Subcutaneous abdominal adipose tissue (tissue), 5 donors: ENCODE measurements at regions not wholly inside any gene's neighbourhood (a gene's known extent, or its start where the extent isn't known, plus 50 kb on each side); places are given as distances from the start of the nearest gene placed in this dataset.

Source experiments
- H3K27ac ChIP-seq: one replicate; pipeline ENCODE4 v1.7.0; 2013; ENCODE audit warnings: low read depth, mild to moderate bottlenecking, inconsistent platforms, low read length, moderate library complexity
- H3K27me3 ChIP-seq, 5 donors: one replicate each; pipeline ENCODE4 v1.7.0; 2013; ENCODE audit warnings: low read length in 5 of 5, inconsistent platforms in 1 of 5; ENCODE audit not compliant: control insufficient read depth in 5 of 5, insufficient read depth in 4 of 5
- H3K36me3 ChIP-seq, 5 donors: one replicate each; pipeline ENCODE4 v1.7.0; 2013; ENCODE audit warnings: low read length in 5 of 5; ENCODE audit not compliant: control insufficient read depth in 5 of 5, insufficient read depth in 5 of 5
- H3K4me1 ChIP-seq, 5 donors: one replicate each; pipeline ENCODE4 v1.7.0; 2013; ENCODE audit warnings: low read length in 5 of 5, mild to moderate bottlenecking in 3 of 5, moderate library complexity in 1 of 5; ENCODE audit not compliant: control insufficient read depth in 5 of 5, insufficient read depth in 5 of 5
- H3K4me3 ChIP-seq, 5 donors: one replicate each; pipeline ENCODE4 v1.7.0; 2013; ENCODE audit warnings: low read length in 5 of 5, low read depth in 1 of 5
- H3K9ac ChIP-seq, 5 donors: one replicate each; pipeline ENCODE4 v1.7.0; 2013; ENCODE audit warnings: low read length in 5 of 5, mild to moderate bottlenecking in 4 of 5, moderate library complexity in 3 of 5
- H3K9me3 ChIP-seq, 5 donors: one replicate each; pipeline ENCODE4 v1.7.0; 2013; ENCODE audit warnings: low read length in 5 of 5; ENCODE audit not compliant: control insufficient read depth in 5 of 5
- donor health status: healthy.
- donor health status: healthy.
- donor health status: healthy.
- donor health status: healthy.
- donor health status: healthy.

DNA sequence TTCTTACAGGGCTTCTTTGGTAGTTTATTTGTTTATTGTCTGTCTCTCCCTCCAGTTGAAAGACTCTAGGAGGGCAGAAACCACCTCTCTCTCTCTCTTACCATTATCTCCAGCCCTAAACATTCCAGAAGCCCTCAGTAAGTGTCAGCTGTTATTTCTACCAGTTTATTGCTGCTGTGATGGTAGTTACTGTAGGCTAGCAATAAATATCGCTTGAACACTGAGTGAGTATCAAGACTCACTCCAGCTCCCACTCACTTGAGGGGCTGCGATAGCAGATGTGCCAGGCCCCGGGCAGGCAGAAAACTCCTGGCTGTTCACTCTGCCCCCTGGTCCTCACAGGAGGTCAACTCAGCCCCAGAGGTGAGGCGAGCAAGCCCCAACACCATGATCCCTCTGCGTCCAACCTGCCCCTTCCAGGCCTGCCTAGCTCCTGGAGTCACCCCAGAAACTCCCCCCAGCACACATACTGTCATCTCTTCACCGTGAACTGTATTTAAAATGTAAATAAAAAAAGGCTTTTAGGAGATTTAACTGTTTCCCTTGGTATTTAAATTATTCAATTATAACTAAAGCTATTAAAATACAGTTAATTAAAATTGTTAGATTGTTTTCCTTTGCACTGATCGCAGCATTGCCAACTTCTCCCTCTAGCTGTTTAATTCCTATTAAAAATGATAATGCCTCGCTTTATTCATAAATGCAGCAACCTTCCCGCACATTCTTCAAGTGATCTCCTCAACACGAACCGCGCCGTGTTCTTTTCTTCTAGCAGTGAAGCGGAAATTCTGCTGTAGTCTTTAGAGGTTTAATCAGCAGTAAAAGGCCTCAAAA, 321.1 kb upstream of the ZMIZ1 start:
- H3K27ac ChIP-seq, result no peak overlapping the region
- no peaks in the 10 kb centered on the region for H3K9me3 ChIP-seq
- peaks cover 0 to 3% (median 0%) of the 10 kb centered on the region in 5 donors for H3K27me3 ChIP-seq
- H3K9ac ChIP-seq, result no peak overlapping the region
- H3K4me1 ChIP-seq, result peaks cover 17 to 37% (median 32%) of the 10 kb centered on the region in 5 donors
- H3K36me3 ChIP-seq, result no peaks in the 10 kb centered on the region
- H3K4me3 ChIP-seq, result no peak overlapping the region

DNA sequence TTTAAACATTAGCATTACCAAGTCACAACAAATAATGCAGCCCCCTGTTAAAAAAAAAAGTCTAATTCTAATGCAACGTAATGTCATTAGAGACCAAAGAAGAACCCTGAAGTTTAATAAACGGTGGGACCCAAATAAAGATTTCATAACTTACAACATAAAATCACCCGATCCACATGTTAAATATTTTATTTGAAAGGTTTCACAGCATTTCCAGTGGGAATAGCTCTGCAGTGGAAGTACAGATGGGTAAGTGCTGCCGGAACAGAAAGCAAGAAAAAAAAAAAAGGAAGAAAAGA, 320.6 kb upstream of the ZMIZ1 start:
- H3K36me3 ChIP-seq, result no peaks in the 10 kb centered on the region
- H3K9ac ChIP-seq, result no peak overlapping the region
- no peak overlapping the region for H3K27ac ChIP-seq
- H3K4me1 ChIP-seq, result peaks cover 17 to 31% (median 27%) of the 10 kb centered on the region in 5 donors
- peaks cover 0 to 3% (median 0%) of the 10 kb centered on the region in 5 donors for H3K27me3 ChIP-seq
- no peaks in the 10 kb centered on the region for H3K9me3 ChIP-seq
- no peak overlapping the region for H3K4me3 ChIP-seq

DNA sequence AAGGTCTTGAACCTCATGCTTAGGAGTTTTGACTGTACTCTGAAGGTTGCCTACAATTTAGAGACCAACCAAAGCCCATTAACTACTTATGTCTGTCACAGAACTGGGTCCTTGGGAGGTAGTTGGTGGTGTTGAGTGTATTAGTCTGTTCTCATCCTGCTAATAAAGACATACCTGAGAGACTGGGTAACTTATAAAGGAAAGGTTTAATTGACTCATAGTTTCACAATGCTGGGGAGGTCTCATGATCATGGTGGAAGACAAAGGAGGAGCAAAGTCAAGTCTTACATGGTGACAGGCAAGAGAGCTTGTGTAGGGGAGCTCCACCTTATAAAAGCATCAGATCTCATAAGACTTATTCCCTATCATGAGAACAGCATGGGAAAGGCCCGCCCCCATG, 319.6 kb upstream of the ZMIZ1 start:
- Histone ChIP-seq H3K36me3 (no peaks in the 10 kb centered on the region), H3K4me3 (no peak overlapping the region), H3K9ac (no peak overlapping the region), H3K27ac (no peak overlapping the region), H3K9me3 (no peaks in the 10 kb centered on the region), H3K27me3 (peaks cover 0 to 11% (median 4%) of the 10 kb centered on the region in 5 donors), H3K4me1 (peaks cover 12 to 22% (median 19%) of the 10 kb centered on the region in 5 donors)

DNA sequence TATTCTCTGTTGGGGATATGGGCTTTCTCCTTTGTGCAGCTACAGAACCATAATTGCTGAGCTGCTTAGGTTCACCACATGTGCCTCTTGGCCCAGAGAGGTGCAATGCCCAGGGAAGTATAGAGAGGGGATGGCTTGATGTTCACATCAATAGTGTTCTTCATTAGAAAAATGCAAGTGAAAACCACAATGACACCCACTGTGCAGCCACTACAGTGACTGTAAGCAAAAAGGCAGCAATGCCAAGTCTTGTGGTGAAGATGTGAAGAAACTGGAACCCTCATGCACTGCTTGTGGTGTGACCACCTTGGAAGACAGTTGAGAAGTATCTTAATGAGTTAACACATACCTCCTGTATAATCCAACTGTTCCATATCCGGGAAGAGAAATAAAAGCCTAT, 318.9 kb upstream of the ZMIZ1 start:
- H3K4me1 ChIP-seq, result peaks cover 5 to 15% (median 12%) of the 10 kb centered on the region in 5 donors
- H3K9me3 ChIP-seq, result no peaks in the 10 kb centered on the region
- H3K27me3 ChIP-seq, result peaks cover 0 to 13% (median 4%) of the 10 kb centered on the region in 5 donors
- no peak overlapping the region for H3K9ac ChIP-seq
- H3K36me3 ChIP-seq, result no peaks in the 10 kb centered on the region
- no peak overlapping the region for H3K27ac ChIP-seq
- no peak overlapping the region for H3K4me3 ChIP-seq

DNA sequence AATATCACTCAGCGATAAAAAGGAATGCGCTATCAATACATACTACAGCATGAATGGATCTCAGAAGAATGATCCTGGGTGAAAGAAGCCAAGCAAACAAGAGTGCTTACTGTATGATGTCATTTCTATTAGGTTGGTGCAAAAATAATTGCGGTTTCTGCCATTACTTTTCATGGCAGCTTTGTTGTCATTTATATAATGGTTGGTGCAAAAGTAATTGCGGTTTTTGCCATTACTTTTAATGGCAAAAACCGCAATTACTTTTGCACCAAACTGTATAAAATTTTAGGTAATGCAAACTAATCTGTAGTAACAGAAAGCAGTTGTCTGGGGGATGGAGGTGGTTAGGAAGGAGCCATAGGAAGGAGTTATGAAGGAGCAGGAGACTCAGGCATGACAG, 318.3 kb upstream of the ZMIZ1 start:
- Histone ChIP-seq H3K9me3 (no peaks in the 10 kb centered on the region), H3K27ac (no peak overlapping the region), H3K27me3 (peaks cover 0 to 13% (median 4%) of the 10 kb centered on the region in 5 donors), H3K9ac (no peak overlapping the region), H3K4me3 (no peak overlapping the region), H3K36me3 (no peaks in the 10 kb centered on the region), H3K4me1 (peaks cover under 1 to 9% (median 7%) of the 10 kb centered on the region in 5 donors)

DNA sequence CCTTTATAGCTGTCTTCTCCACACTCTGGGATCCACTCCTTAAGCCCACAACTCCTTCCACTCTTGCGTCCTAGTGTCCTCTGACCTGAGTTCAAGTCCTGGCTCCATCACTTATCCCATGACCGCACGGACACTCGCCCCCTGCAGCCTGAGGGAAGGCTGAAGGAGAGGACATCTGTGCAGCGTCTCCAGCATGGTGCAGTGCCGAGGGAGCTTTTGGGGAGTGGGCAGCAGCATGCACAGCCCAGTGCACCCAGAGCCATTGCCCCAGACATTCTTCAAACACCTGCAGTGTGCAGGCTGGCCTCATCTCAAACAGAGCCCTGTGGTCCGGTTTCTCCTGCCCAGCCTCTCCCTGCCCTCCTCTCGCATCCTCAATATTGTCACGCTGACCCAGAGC, 317.1 kb upstream of the ZMIZ1 start:
- Histone ChIP-seq H3K9ac (no peak overlapping the region), H3K4me3 (no peak overlapping the region), H3K4me1 (peaks cover 0 to 10% (median 4%) of the 10 kb centered on the region in 5 donors), H3K36me3 (no peaks in the 10 kb centered on the region), H3K27me3 (peaks cover 0 to 13% (median 4%) of the 10 kb centered on the region in 5 donors), H3K9me3 (no peaks in the 10 kb centered on the region), H3K27ac (no peak overlapping the region)

DNA sequence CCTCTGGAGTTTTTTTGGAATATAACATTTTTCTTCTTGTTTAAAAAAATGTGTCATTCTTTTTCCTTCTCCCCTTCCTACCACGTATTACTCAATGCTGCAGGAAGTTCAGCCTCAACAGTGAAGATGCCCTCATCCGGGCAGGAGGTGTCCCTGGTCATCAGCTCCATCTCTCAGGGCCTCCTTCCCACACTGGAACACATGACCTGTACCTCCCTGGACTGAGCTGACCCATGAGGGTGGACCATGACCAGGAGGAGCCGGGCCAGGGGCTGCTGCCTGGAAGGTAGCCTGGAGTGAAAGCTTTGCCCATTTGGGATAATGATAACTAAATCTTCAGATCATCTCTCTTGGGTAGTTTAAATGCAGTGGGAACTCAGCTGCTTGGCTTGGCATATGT, 316.5 kb upstream of the ZMIZ1 start:
- H3K36me3 ChIP-seq, result no peaks in the 10 kb centered on the region
- H3K27ac ChIP-seq, result no peak overlapping the region
- peaks cover 0 to 13% (median 4%) of the 10 kb centered on the region in 5 donors for H3K27me3 ChIP-seq
- no peak overlapping the region for H3K4me3 ChIP-seq
- H3K9ac ChIP-seq, result no peak overlapping the region
- peaks cover 0 to 15% (median 10%) of the 10 kb centered on the region in 5 donors for H3K4me1 ChIP-seq
- no peaks in the 10 kb centered on the region for H3K9me3 ChIP-seq

DNA sequence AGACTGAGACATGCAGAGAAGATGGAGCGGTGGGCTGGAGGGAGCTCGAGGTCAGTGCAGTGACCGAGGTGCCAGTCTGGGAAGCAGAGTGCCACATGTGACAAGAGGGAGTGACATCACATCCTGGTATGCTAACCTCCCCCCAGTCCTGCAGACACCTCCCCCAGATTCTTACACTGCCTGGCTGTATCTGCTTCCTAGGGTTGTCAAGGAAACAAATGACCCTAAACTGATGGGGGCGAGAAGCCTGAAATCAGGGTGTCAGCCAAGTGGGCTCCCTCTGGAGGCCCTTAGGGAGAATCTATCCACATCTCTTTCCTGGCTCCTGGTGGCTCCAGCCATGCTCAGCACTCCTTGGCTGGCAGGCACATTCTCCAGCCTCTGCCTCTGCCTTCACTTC, 316.1 kb upstream of the ZMIZ1 start:
- no peak overlapping the region for H3K9ac ChIP-seq
- peaks cover 0 to 13% (median 4%) of the 10 kb centered on the region in 5 donors for H3K27me3 ChIP-seq
- no peak overlapping the region for H3K4me3 ChIP-seq
- H3K4me1 ChIP-seq, result peaks cover 0 to 20% (median 14%) of the 10 kb centered on the region in 5 donors
- H3K36me3 ChIP-seq, result no peaks in the 10 kb centered on the region
- H3K27ac ChIP-seq, result no peak overlapping the region
- no peaks in the 10 kb centered on the region for H3K9me3 ChIP-seq

DNA sequence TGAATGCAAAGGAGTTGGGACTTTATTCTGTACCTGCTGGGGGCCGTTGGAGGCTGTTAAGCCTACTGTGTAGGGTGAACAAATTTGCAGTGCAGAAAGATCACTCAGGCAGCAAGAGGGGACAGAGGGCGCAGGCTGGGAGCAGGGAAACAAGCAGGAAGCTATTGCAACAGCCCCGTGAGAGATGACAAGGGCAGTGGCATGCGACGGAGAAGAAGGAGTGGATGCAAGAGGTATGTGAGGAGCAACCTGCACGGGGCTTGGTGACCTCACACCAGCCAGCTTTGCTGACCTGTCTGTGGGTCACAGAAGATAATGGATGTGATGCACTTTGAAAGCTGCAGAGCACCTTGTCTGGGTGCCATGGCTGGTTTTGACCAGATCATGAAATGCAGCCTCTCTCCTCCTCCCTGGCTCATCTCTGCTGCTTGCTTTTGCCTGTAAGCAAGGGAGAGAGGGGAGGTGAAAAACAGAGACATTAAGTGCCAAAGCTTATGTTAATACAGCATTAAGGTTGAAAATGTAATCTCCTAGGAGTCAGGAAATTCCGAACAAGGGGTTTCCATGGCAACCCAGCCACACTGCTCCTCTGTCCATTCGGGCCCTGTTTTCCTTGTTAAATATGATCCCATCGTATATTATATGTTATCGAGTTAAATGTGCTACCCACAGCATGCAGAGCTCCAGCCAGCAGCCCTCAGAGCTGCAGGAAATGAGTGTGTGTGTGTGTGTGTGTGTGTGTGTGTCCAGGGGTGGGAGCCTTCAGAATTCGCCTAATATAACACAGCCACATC, 314.3 kb upstream of the ZMIZ1 start:
- Histone ChIP-seq H3K27ac (no peak overlapping the region), H3K36me3 (no peaks in the 10 kb centered on the region), H3K4me3 (no peak overlapping the region), H3K4me1 (peaks cover 0 to 24% (median 17%) of the 10 kb centered on the region in 5 donors), H3K9ac (no peak overlapping the region), H3K27me3 (peaks cover 0 to 13% (median 4%) of the 10 kb centered on the region in 5 donors), H3K9me3 (no peaks in the 10 kb centered on the region)

DNA sequence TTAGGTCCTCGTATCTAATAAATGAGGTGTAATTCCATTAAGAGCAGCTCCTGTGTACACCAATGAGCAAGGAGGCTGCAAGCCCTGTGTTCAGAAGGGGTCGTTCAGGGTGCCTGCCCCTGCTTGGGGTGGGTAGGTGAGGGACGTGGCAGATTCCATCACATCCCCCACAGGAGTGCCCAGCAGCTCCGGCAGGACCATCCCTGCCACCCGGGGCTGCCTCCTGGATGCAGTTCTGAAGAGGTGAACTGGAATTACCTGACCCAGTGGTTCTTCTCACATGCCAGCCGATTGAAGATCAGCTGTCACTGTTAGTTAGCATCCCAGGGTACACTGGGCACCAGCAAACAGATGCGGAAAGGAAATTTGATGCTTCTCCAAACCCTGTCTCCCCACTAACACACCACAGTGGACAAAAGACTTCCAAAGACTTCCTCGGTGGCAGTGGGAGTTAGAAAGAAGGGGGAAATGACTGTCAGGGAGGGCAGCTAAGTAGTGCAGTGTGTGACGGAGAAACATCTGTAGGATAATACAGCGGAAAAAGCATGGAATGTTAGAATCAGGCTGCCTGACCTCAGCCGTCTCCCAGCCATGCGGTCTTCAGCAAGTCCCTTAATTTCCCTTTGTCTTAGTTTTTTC, 313.6 kb upstream of the ZMIZ1 start:
- H3K27me3 ChIP-seq, result peaks cover 0 to 13% (median 4%) of the 10 kb centered on the region in 5 donors
- H3K9ac ChIP-seq, result no peak overlapping the region
- no peaks in the 10 kb centered on the region for H3K36me3 ChIP-seq
- H3K9me3 ChIP-seq, result no peaks in the 10 kb centered on the region
- H3K4me1 ChIP-seq, result peaks cover 0 to 24% (median 17%) of the 10 kb centered on the region in 5 donors
- no peak overlapping the region for H3K4me3 ChIP-seq
- no peak overlapping the region for H3K27ac ChIP-seq
